Stimulated activated memory B cell treated with anti-CD40 and anti-IgM and Interleukin-4, amounts not matched to agents 10 μg/mL and 1 μg/mL and 100 μg/mL, for 72 hours (primary cell): ENCODE measurements at regions not wholly inside any gene's neighbourhood (a gene's known extent, or its start where the extent isn't known, plus 50 kb on each side); places are given as distances from the start of the nearest gene placed in this dataset.
"Not testable (repeated sequence)": the region's sequence is repeated elsewhere in the genome, so short reads cannot be mapped to it uniquely, and the experiment has no call there.

Experiments used
- ATAC-seq: fragments of 150-1000 bp; cut with Tn5 transposase; 2 replicates; pipeline ENCODE4 v1.10.0; 2021
- H3K27ac Mint-ChIP-seq: one replicate; pipeline ENCODE4 v1.8.0; 2022; ENCODE audit warnings: mild to moderate bottlenecking, mixed read lengths
- H3K27me3 Mint-ChIP-seq: one replicate; pipeline ENCODE4 v1.8.0; 2022; ENCODE audit warnings: mixed read lengths
- H3K36me3 Mint-ChIP-seq: one replicate; pipeline ENCODE4 v1.8.0; 2022; ENCODE audit warnings: mixed read lengths
- H3K4me1 Mint-ChIP-seq: one replicate; pipeline ENCODE4 v1.8.0; 2022; ENCODE audit warnings: mixed read lengths
- H3K4me3 Mint-ChIP-seq: one replicate; pipeline ENCODE4 v1.8.0; 2022; ENCODE audit warnings: mild to moderate bottlenecking, moderate library complexity, mixed read lengths
- H3K9me3 Mint-ChIP-seq: one replicate; pipeline ENCODE4 v1.8.0; 2022; ENCODE audit warnings: mixed read lengths

- no peaks in the 10 kb centered on the region for H3K36me3 Mint-ChIP-seq
- H3K9me3 Mint-ChIP-seq = peaks cover 9% of the 10 kb centered on the region
- no peak for ATAC-seq
- peaks cover 2% of the 10 kb centered on the region for H3K27me3 Mint-ChIP-seq
- H3K4me3 Mint-ChIP-seq = no peak overlapping the region
- H3K4me1 Mint-ChIP-seq = no peaks in the 10 kb centered on the region
- H3K27ac Mint-ChIP-seq = no peak overlapping the region
These were observed 1422.7 kb downstream of the BRD1 start for GRCh38 chr22:48404801-48405447.

DNA sequence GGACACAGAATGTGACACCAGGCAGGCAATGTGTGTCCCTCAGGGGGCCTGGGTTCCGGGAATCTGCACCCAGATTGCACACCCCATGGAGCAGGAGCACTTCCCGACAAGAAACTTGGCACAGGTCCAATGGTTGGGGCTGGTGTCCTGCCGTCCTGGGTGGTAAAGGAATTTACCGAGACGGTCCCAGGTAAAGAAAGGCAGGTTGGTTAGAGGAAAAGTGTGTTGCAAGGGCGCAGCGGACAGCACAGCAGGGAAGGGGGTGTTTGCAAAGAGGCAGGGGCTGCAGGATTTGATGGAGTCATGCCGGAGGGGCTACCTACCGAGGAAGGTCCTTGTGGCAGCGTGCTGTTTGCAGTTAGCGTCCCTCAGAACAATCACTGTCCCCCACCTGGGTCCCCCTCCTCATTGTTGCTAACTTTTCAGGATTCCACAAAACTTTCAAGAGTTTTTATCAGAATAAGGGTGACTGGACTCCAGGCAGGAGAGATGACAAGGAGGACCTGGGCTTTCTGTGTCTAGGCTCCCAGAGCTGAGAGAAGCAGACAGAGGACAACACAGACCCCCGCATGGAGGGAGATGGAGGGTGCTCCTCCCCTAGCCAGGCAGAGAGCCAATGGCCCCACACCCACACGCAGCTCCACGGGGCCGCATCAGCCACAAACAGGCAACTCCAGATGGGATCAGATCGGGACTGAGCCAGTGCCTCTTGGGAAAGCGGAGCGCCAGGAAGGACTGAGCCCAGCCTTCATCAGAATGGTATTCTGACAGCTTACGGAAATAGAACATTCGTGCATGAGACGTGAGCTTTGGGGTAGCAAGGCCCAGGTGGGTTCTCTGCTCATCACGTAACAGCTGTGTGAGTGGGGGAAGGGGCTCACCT, 1423.9 kb downstream of the BRD1 start:
- Mint-ChIP-seq H3K9me3 (peaks cover 9% of the 10 kb centered on the region), H3K27ac (no peak overlapping the region), H3K4me3 (no peak overlapping the region), H3K27me3 (peaks cover 10% of the 10 kb centered on the region), H3K36me3 (no peaks in the 10 kb centered on the region), H3K4me1 (no peaks in the 10 kb centered on the region)
- no peak for ATAC-seq

DNA sequence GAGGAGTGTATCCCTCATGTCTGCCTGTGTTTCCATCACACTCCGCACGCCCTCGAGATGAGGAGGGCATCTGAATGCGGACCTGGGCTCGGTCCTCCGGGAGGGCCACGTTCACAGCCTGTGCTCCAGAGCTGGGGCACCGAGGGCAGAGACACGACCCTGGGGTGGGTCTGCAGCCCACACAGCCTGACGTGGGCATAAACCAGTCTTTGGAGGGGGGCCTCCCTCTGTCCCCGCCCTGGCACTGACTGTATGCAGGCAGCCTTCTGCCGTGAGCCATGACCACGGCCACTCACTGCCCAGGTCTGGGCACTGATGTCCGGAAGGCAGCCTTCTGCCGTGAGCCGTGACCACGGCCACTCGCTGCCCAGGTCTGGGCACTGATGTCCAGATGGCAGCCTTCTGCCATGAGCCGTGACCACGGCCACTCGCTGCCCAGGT, 1425.1 kb downstream of the BRD1 start:
- Mint-ChIP-seq H3K36me3 (no peaks in the 10 kb centered on the region), H3K27ac (no peak overlapping the region), H3K9me3 (peaks cover 2% of the 10 kb centered on the region), H3K4me1 (no peaks in the 10 kb centered on the region), H3K27me3 (peaks cover 20% of the 10 kb centered on the region), H3K4me3 (no peak overlapping the region)
- no peak for ATAC-seq

- not testable (repeated sequence) for H3K27ac Mint-ChIP-seq, H3K9me3 Mint-ChIP-seq, H3K4me3 Mint-ChIP-seq, ATAC-seq, H3K4me1 Mint-ChIP-seq, H3K36me3 Mint-ChIP-seq
- peaks cover 24% of the 10 kb centered on the region for H3K27me3 Mint-ChIP-seq
These were observed 1426.2 kb downstream of the BRD1 start for GRCh38 chr22:48401523-48401922.

GRCh38 chr22:48398181-48398905, 1429.3 kb downstream of the BRD1 start:
- no peak overlapping the region for H3K4me3 Mint-ChIP-seq
- no peaks in the 10 kb centered on the region for H3K9me3 Mint-ChIP-seq
- H3K36me3 Mint-ChIP-seq = no peaks in the 10 kb centered on the region
- H3K4me1 Mint-ChIP-seq = no peaks in the 10 kb centered on the region
- H3K27me3 Mint-ChIP-seq = peaks cover 24% of the 10 kb centered on the region
- H3K27ac Mint-ChIP-seq = no peak overlapping the region
- ATAC-seq = no peak

DNA sequence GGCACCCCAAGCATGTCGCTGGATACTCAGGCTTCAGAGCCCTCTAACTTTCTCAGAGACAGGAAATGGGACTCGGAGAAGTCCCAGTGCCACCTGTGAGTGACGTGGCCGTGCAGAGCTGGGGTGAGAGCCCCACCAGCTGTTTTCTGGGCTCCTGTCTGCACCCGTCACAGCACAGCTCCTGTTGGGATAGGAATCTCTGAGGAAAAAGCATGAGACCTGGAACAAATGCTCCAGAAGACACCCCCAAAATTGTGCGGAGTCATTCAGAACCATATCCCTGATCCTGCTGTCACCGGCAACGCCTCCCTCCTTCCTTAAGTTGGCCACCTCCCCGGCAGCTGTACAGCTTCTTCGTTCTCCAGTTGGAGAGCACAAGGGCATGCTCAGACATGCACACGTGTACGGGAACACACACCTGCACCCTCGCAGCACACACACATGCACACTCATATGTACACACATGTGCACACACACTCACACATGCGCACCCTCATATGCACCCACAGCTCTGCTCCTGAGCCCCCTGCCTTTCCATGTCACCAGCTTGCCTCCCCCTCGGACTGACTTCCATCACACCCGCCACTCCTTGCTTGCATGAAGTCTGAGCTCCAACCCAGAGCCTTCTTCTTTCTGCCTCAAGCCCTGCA, 1430.0 kb downstream of the BRD1 start:
- H3K27me3 Mint-ChIP-seq = peaks cover 24% of the 10 kb centered on the region

GRCh38 chr22:48396785-48397530, 1430.7 kb downstream of the BRD1 start:
- no peak overlapping the region for H3K4me3 Mint-ChIP-seq
- no peaks in the 10 kb centered on the region for H3K4me1 Mint-ChIP-seq
- H3K27ac Mint-ChIP-seq = no peak overlapping the region
- no peak for ATAC-seq
- no peaks in the 10 kb centered on the region for H3K36me3 Mint-ChIP-seq
- H3K9me3 Mint-ChIP-seq = peaks cover 3% of the 10 kb centered on the region
- H3K27me3 Mint-ChIP-seq = peaks cover 24% of the 10 kb centered on the region

More for the DNA sequence above, 1430.0 kb downstream of the BRD1 start:
- ATAC-seq = no peak
- H3K36me3 Mint-ChIP-seq = no peaks in the 10 kb centered on the region
- no peaks in the 10 kb centered on the region for H3K4me1 Mint-ChIP-seq
- no peak overlapping the region for H3K27ac Mint-ChIP-seq
- peaks cover under 1% of the 10 kb centered on the region for H3K9me3 Mint-ChIP-seq
- no peak overlapping the region for H3K4me3 Mint-ChIP-seq

GRCh38 chr22:48396091-48396784, 1431.4 kb downstream of the BRD1 start:
- ATAC-seq = peak; percentile 21
- Mint-ChIP-seq H3K4me1 (no peaks in the 10 kb centered on the region), H3K27ac (no peak overlapping the region)

GRCh38 chr22:48395201-48395600, 1432.5 kb downstream of the BRD1 start:
- H3K27ac Mint-ChIP-seq = no peak overlapping the region
- no peaks in the 10 kb centered on the region for H3K36me3 Mint-ChIP-seq
- peaks cover 31% of the 10 kb centered on the region for H3K27me3 Mint-ChIP-seq
- peaks cover 3% of the 10 kb centered on the region for H3K9me3 Mint-ChIP-seq
- ATAC-seq = no peak
- H3K4me3 Mint-ChIP-seq = no peak overlapping the region
- H3K4me1 Mint-ChIP-seq = no peaks in the 10 kb centered on the region

More at GRCh38 chr22:48396091-48396784, 1431.4 kb downstream of the BRD1 start:
- Mint-ChIP-seq H3K9me3 (peaks cover 3% of the 10 kb centered on the region), H3K36me3 (no peaks in the 10 kb centered on the region), H3K27me3 (peaks cover 26% of the 10 kb centered on the region), H3K4me3 (no peak overlapping the region)

- no peak for ATAC-seq
- Mint-ChIP-seq H3K27me3 (peaks cover 28% of the 10 kb centered on the region), H3K36me3 (no peaks in the 10 kb centered on the region), H3K4me1 (no peaks in the 10 kb centered on the region), H3K27ac (no peak overlapping the region), H3K4me3 (no peak overlapping the region), H3K9me3 (peaks cover 3% of the 10 kb centered on the region)
These were observed 1432.9 kb downstream of the BRD1 start for GRCh38 chr22:48394787-48395186.

- H3K36me3 Mint-ChIP-seq = no peaks in the 10 kb centered on the region
- H3K27ac Mint-ChIP-seq = no peak overlapping the region
- H3K4me1 Mint-ChIP-seq = no peaks in the 10 kb centered on the region
- H3K27me3 Mint-ChIP-seq = peaks cover 21% of the 10 kb centered on the region
- no peak for ATAC-seq
- no peak overlapping the region for H3K4me3 Mint-ChIP-seq
- H3K9me3 Mint-ChIP-seq = peaks cover 3% of the 10 kb centered on the region
These were observed 1433.8 kb downstream of the BRD1 start for GRCh38 chr22:48393885-48394284.

DNA sequence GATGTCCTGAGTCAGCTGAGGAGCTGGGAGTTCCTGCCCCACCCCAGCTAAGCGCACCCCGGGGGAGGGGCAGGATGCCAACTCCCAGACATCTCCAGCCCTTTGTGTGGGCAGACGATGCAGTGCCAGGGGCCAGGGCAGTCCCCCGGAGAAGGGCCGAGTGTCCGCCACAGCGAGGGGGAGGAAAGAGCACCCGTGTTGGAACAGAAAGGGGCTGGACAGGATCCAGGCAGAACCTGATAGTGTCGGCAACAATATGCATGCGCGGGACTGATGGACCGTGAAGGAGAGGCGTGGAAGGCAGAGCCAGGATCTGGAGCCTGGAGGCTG, 1434.7 kb downstream of the BRD1 start:
- Mint-ChIP-seq H3K27me3 (peaks cover 15% of the 10 kb centered on the region), H3K27ac (no peak overlapping the region), H3K9me3 (peaks cover 3% of the 10 kb centered on the region), H3K4me3 (no peak overlapping the region), H3K36me3 (no peaks in the 10 kb centered on the region), H3K4me1 (no peaks in the 10 kb centered on the region)
- no peak for ATAC-seq

DNA sequence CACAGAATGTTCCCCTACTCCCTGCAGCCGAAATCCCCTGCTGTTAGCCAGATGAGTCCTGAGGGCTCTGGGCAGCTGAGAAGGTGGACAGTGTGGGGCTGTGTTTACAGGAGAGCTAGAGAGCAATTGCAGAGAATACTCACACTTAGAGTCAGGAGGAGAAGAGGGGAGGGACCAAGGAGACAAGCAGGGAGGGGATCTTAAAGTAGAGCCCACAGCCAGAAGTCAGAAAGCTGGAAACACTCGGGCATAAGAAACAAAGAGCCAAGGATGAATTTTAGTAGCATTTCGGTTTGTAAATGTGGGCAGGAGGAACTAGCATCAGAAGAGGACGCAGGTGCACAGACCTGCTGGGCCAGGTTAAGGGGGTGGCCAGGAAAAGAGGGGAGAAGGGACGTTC, 1435.9 kb downstream of the BRD1 start:
- H3K4me1 Mint-ChIP-seq = no peaks in the 10 kb centered on the region
- H3K4me3 Mint-ChIP-seq = no peak overlapping the region
- ATAC-seq = no peak
- H3K9me3 Mint-ChIP-seq = peaks cover 3% of the 10 kb centered on the region
- H3K36me3 Mint-ChIP-seq = no peaks in the 10 kb centered on the region
- no peak overlapping the region for H3K27ac Mint-ChIP-seq
- peaks cover 7% of the 10 kb centered on the region for H3K27me3 Mint-ChIP-seq

DNA sequence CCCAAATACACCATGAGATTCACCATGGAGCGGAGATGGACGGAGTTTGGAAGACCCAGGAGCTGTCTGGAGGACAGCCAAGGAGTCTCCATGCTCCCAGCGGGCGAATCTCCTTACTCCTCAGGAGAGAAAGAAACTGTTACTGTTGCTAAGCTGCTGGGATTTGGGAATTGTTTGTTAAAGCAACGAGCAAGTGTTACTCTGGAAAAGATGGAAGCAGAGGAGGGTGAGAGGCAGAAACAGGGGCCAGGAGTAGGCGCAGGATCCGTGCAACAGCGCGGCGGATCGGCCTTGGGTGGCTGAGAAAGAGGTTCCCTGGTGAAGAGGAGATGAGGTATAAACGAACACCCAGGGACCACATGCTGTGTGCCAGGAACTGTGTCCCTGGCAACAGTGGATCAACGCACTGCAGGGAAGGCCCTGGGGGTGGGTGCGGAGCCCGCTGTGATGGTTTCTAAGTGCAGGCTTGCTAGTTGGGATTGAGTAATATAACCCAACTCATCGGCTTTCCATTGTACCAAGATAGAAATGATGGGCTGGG, 1436.4 kb downstream of the BRD1 start:
- no peak overlapping the region for H3K4me3 Mint-ChIP-seq
- peaks cover 7% of the 10 kb centered on the region for H3K27me3 Mint-ChIP-seq
- ATAC-seq = no peak
- peaks cover 3% of the 10 kb centered on the region for H3K9me3 Mint-ChIP-seq
- no peaks in the 10 kb centered on the region for H3K36me3 Mint-ChIP-seq
- H3K27ac Mint-ChIP-seq = no peak overlapping the region
- no peaks in the 10 kb centered on the region for H3K4me1 Mint-ChIP-seq
